Muscle of back (tissue), 3 donors: ENCODE measurements at regions not wholly inside any gene's neighbourhood (a gene's known extent, or its start where the extent isn't known, plus 50 kb on each side); places are given as distances from the start of the nearest gene placed in this dataset.

Experiments used
- DNase-seq, 3 donors: peaks; one replicate each; pipeline versions ENCODE4 v3.0.0 to v3.0.0-alpha.2; 2013

- no peak for DNase-seq
These were observed 156.3 kb downstream of the SLC16A9 start for GRCh38 chr10:59553162-59553900.

DNA sequence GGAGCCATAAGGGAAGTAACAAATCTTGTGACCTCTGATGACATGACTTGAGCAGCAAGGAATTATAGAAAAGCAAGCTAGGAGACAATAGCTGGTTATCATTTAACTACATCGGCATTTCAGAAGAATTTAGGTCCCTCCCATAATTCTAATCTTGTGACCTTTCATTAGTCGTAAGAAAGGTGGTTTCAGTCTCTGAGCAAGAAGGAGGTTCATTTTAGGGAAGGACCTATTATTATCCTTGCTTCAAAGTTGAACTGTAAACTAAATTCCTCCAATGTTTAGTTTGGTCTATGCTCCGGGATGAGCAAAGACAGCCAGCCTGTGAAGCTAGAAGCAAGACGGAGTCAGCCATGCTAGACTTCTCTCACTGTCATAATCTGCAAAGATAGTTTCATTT, 159.6 kb downstream of the SLC16A9 start:
- DNase-seq, result no peak

- DNase-seq, result no peak
These were observed 171.0 kb downstream of the SLC16A9 start for GRCh38 chr10:59538623-59539022.

DNA sequence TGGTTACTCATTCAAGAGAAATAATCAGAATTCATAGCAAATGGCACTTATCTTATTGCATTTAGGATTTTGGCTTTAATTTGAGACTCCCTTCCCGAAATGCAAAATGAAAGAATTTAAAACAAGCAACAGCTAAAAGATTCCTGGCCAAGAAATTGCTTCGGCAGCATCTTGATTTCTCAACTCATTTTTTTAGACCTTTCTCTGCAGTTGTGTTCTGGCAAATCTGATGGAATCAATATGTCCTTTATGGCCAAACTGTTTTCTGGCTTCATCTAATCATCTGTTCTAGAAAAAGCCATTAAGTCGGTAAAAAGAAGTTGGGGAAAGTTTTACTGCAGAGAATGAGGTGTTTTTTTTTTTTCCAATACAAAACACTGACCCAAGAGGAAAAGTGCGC, 172.1 kb downstream of the SLC16A9 start:
- DNase-seq, result peak; percentile 82 to 92 (median 84)

DNA sequence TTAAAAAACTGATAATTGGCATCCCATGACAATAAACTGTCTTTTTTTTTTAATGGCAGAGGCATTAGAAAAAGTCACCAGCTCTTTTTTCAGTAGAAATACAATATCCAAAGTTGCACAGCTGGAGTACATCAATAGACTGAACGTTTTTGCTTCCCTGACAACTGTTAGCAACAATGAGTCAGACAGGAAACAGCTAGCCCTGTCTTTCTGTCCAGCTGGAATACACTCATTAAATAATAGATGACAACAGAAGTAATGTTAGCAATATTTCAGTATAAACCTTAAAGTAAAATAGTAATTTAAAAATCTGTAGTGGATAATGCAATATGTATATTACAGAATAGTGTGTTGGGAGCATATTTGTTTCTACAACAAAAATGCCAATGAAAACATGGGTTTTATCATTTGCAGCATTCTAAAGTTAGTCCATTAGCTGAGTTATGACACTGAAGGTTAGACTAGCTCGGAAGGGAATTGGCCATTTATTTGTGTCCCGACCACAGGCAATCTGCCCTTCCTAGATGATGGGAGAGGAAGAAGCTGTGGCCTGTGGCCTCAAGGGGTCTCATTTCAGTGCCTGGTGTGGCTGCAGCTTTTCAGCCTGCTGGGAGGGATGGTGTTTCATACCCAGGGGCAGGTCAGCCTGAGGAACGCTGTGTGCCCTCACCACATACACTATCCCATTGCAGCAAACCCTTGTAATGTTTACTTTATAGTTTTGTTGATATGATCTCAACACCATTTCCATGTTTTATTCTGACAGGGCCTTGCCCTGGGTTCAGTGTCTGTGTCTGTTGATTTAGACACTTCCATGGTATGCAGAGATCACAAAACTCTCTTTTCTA, 173.3 kb downstream of the SLC16A9 start:
- peak; percentile 87 to 93 (median 87) for DNase-seq

GRCh38 chr10:59524348-59524747, 162.0 kb upstream of the FAM13C start:
- DNase-seq, result peak; percentile 69 to 90 (median 82)

GRCh38 chr10:59523851-59524250, 161.5 kb upstream of the FAM13C start:
- peak in 1 of 3 donors; percentile 36 for DNase-seq

GRCh38 chr10:59517996-59518395, 155.6 kb upstream of the FAM13C start:
- DNase-seq, result peak in 1 of 3 donors; percentile 51

GRCh38 chr10:59517341-59517899, 155.1 kb upstream of the FAM13C start:
- DNase-seq, result peak; percentile 38 to 82 (median 68)

- DNase-seq, result peak in 2 of 3 donors; percentile 59 to 69
These were observed 151.2 kb upstream of the FAM13C start for GRCh38 chr10:59513558-59513957.

GRCh38 chr10:59512951-59513350, 150.6 kb upstream of the FAM13C start:
- DNase-seq, result no peak

DNA sequence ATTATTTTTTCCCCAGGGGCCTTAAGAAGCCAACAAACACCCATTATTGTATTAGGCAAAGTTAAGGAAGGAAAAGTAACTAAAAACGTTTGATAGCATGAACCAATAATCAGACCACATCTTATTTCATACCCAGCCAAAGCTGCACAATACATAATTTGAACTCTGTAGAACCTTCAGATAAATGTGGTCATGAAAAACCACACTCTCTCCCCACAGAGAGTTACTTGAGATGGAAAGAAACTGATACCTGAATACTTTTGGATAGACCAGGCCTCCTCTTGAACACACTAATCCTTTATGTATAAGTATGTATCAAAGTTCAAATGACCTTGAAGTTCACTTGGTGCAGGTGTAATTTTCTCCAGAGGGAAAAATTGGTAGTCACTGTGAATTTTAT, 146.6 kb upstream of the FAM13C start:
- no peak for DNase-seq

- no peak for DNase-seq
These were observed 145.9 kb upstream of the FAM13C start for GRCh38 chr10:59508296-59508695.

DNA sequence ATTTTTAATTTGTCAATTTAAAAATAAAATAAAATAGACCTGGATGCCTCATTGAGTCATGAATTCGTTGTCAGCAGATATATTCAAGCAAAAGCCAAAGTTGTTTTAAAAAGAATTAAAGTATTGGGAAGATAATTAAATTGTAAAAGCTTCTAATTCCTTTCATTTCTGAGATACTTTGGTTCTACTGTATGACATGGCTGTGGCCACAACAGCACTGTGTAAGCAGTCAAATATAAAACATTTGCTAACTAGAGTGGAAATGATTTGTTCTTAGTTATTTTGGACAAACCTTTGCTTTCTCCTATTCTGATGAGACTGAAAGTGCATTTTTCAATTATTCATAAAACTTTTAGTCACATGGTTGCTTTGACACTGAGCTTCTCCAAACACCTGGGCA, 143.6 kb upstream of the FAM13C start:
- no peak for DNase-seq

GRCh38 chr10:59499460-59499859, 137.1 kb upstream of the FAM13C start:
- no peak for DNase-seq

GRCh38 chr10:59493017-59493416, 130.7 kb upstream of the FAM13C start:
- no peak for DNase-seq

- DNase-seq, result no peak
These were observed 117.1 kb upstream of the FAM13C start for GRCh38 chr10:59479426-59479825.

GRCh38 chr10:59470570-59470969, 108.2 kb upstream of the FAM13C start:
- no peak for DNase-seq

DNA sequence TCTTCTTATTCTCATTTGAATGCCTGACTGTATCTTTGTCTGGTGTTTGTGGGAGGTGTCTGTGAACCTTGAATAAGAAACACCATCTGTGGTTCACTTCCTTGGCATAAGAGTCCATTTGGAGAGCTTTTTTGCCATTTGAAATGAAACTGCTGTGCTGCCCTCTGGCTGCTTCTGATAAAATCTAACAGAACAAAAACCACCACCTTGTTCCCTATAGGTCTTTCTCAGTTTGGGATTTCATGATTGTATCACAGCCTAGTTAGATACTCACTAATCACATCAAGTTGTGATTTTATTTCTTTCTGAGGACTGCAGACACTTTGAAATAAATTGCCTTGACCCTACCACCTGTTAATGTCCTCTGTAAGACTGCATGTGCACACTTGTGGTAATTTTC, 102.7 kb upstream of the FAM13C start:
- peak in 2 of 3 donors; percentile 10 to 17 for DNase-seq

DNA sequence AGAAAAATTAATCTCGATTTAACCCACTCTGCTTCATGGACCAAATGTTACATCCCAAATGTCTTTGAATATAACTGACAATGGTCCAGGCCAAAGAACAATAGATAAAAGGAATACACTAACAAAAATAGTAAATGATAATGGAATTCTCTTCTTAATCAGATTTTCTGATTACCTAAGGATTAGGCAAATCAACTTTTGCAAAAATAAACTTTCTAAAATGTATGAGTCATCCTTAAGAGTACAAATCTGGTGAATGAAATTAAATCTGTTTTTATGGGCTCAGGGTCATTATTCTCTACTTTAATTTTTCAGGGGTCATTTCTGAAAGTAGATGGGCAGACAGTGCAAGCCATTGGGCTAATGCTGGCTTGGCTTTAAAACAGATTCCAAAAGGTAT, 102.1 kb upstream of the FAM13C start:
- DNase-seq, result no peak

DNA sequence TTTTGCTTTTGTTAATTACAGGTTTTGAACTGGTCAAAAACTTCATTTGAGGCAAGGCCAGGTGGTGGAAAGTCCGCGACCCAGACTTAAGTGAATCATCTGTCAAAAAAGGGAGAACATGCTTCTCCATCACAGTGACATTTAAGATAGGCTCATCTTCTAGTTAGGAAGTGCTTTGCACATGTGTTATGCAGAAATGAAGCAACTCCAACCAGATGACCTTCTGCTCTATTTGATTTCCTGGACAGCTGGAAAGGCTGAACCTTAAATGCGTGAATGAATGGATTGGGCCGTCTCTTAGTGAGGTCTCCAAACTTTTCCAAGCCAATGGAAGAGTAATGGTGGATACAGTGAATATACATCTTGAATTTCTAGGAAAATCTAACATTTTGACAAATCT, 101.6 kb upstream of the FAM13C start:
- DNase-seq, result no peak

GRCh38 chr10:59460601-59461000, 98.3 kb upstream of the FAM13C start:
- DNase-seq, result no peak

DNA sequence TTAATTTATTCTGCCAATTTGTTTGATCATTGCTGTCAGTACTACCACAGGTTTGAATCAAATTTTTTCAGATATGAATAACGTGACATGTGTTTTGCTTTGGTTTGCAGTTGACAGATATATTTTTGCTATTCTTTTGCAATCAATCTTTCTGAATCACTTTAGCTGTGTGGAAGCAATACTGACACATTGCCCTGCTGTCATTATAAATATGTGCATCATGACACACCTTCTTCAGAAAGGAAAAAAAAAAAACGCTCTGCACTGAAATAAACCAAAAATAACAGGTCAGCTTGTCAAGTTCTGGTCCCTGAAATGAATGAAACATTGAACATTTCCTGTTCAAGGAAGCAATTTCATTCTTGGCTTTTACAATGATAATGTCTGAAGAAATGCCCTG, 93.8 kb upstream of the FAM13C start:
- no peak for DNase-seq
